SU-DHL-6 (cell line): ENCODE measurements at regions not wholly inside any gene's neighbourhood (a gene's known extent, or its start where the extent isn't known, plus 50 kb on each side); places are given as distances from the start of the nearest gene placed in this dataset.

Experiments used
- CTCF ChIP-seq: fragments of 200-600 bp; sonication (generic); IDR thresholded peaks from one replicate; pipeline ENCODE4 v1.5.1; 2017; ENCODE audit warnings: antibody characterized with exemption, mild to moderate bottlenecking, low read length, moderate library complexity; ENCODE audit not compliant: insufficient read depth, poor library complexity, severe bottlenecking
- EZH2phosphoT487 ChIP-seq: fragments of 200-600 bp; sonication (generic), shearing (Covaris generic); conservative IDR thresholded peaks from 2 replicates; pipeline ENCODE4 v1.6.1; 2018; ENCODE audit warnings: mild to moderate bottlenecking, antibody characterized with exemption, low read length, moderate library complexity, mixed read lengths

GRCh38 chr2:172278667-172279066, 148.7 kb upstream of the ITGA6 start:
- TF ChIP-seq CTCF = no peak
- TF ChIP-seq EZH2phosphoT487 = no peak
